OCI-LY1 (cell line): ENCODE measurements at regions not wholly inside any gene's neighbourhood (a gene's known extent, or its start where the extent isn't known, plus 50 kb on each side); places are given as distances from the start of the nearest gene placed in this dataset.

Experiments
- H2AFZ ChIP-seq: fragments of 200-600 bp; sonication (generic), shearing (Covaris generic); 2 replicates; pipeline ENCODE4 v1.6.0; 2014; ENCODE audit warnings: antibody characterized with exemption, mild to moderate bottlenecking, low read length
- H3F3A ChIP-seq: fragments of 200-600 bp; sonication (generic), shearing (Covaris generic); 2 replicates; pipeline ENCODE4 v1.6.0; 2014; ENCODE audit warnings: mild to moderate bottlenecking, antibody characterized with exemption, low read length, moderate library complexity; ENCODE audit not compliant: insufficient read depth
- H3K27ac ChIP-seq: fragments of 200-600 bp; sonication (generic); 2 replicates; pipeline ENCODE4 v1.5.1; 2014; ENCODE audit warnings: low read length, mixed run types, mild to moderate bottlenecking, low read depth; ENCODE audit not compliant: poor library complexity, severe bottlenecking
- H3K27me3 ChIP-seq: fragments of 200-600 bp; sonication (generic); 2 replicates; pipeline ENCODE4 v1.6.0; 2014; ENCODE audit warnings: antibody characterized with exemption, mild to moderate bottlenecking, low read length, moderate library complexity; ENCODE audit not compliant: insufficient read depth
- H3K36me3 ChIP-seq: fragments of 200-600 bp; sonication (generic); 2 replicates; pipeline ENCODE4 v1.6.1; 2014; ENCODE audit warnings: mild to moderate bottlenecking, antibody characterized with exemption, low read length, moderate library complexity, mixed read lengths; ENCODE audit not compliant: insufficient read depth
- H3K4me1 ChIP-seq: fragments of 200-600 bp; sonication (generic); 2 replicates; pipeline ENCODE4 v1.5.1; 2014; ENCODE audit warnings: mild to moderate bottlenecking, low read length, moderate library complexity; ENCODE audit not compliant: insufficient read depth, severe bottlenecking
- H3K4me2 ChIP-seq: fragments of 200-600 bp; sonication (generic), shearing (Covaris generic); 2 replicates; pipeline ENCODE4 v1.6.1; 2014; ENCODE audit warnings: low read length
- H3K4me3 ChIP-seq: fragments of 200-600 bp; sonication (generic); 2 replicates; pipeline ENCODE4 v1.5.1; 2014; ENCODE audit warnings: low read length, low read depth, mild to moderate bottlenecking, mixed read lengths; ENCODE audit not compliant: poor library complexity, severe bottlenecking
- H3K79me2 ChIP-seq: fragments of 200-600 bp; shearing (Covaris generic); 2 replicates; pipeline ENCODE4 v1.6.1; 2016; ENCODE audit warnings: mixed run types, low read length, mixed read lengths; ENCODE audit not compliant: insufficient read depth
- H3K9ac ChIP-seq: fragments of 200-600 bp; sonication (generic), shearing (Covaris generic); 2 replicates; pipeline ENCODE4 v1.6.1; 2014; ENCODE audit warnings: mild to moderate bottlenecking, low read length, mixed read lengths
- H3K9me2 ChIP-seq: fragments of 200-600 bp; sonication (generic), shearing (Covaris generic); 2 replicates; pipeline ENCODE4 v1.6.1; 2014; ENCODE audit warnings: low read depth, mild to moderate bottlenecking, low read length, mixed read lengths
- H3K9me3 ChIP-seq: fragments of 200-600 bp; shearing (Covaris generic); 2 replicates; pipeline ENCODE4 v1.6.1; 2014; ENCODE audit warnings: low read length, mixed read lengths
- H4K20me1 ChIP-seq: fragments of 200-600 bp; sonication (generic), shearing (Covaris generic); 2 replicates; pipeline ENCODE4 v1.6.0; 2016; ENCODE audit warnings: mild to moderate bottlenecking, low read length; ENCODE audit not compliant: insufficient read depth
- EZH2 ChIP-seq: fragments of 200-600 bp; sonication (generic), shearing (Covaris generic); IDR thresholded peaks from 2 replicates; pipeline ENCODE4 v1.8.0; 2017; ENCODE audit warnings: borderline replicate concordance, mixed run types, mild to moderate bottlenecking, antibody characterized with exemption, low read length, moderate library complexity, mixed read lengths
- TF ChIP-seq, protein P1 (sequence below): fragments of 200-600 bp; sonication (generic), shearing (Covaris generic); IDR thresholded peaks from 2 replicates; pipeline ENCODE4 v1.5.1; 2017; ENCODE audit warnings: mild to moderate bottlenecking, antibody characterized with exemption, low read length, moderate library complexity, mixed read lengths

- no peak overlapping the region for H2AFZ ChIP-seq
- H3F3A ChIP-seq, result no peaks in the 10 kb centered on the region
- H3K9me3 ChIP-seq, result no peaks in the 10 kb centered on the region
- no peaks in the 10 kb centered on the region for H3K36me3 ChIP-seq
- no peaks in the 10 kb centered on the region for H3K4me1 ChIP-seq
- H3K9ac ChIP-seq, result no peak overlapping the region
- H3K9me2 ChIP-seq, result no peaks in the 10 kb centered on the region
- H3K4me2 ChIP-seq, result no peak overlapping the region
- no peak overlapping the region for H3K27ac ChIP-seq
- TF ChIP-seq, protein P1, sequence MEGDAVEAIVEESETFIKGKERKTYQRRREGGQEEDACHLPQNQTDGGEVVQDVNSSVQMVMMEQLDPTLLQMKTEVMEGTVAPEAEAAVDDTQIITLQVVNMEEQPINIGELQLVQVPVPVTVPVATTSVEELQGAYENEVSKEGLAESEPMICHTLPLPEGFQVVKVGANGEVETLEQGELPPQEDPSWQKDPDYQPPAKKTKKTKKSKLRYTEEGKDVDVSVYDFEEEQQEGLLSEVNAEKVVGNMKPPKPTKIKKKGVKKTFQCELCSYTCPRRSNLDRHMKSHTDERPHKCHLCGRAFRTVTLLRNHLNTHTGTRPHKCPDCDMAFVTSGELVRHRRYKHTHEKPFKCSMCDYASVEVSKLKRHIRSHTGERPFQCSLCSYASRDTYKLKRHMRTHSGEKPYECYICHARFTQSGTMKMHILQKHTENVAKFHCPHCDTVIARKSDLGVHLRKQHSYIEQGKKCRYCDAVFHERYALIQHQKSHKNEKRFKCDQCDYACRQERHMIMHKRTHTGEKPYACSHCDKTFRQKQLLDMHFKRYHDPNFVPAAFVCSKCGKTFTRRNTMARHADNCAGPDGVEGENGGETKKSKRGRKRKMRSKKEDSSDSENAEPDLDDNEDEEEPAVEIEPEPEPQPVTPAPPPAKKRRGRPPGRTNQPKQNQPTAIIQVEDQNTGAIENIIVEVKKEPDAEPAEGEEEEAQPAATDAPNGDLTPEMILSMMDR, result no peak
- TF ChIP-seq EZH2, result no peak
- no peak overlapping the region for H3K4me3 ChIP-seq
- no peaks in the 10 kb centered on the region for H3K27me3 ChIP-seq
- no peaks in the 10 kb centered on the region for H4K20me1 ChIP-seq
- H3K79me2 ChIP-seq, result no peaks in the 10 kb centered on the region
Measured at GRCh38 chr3:1591327-1592028, 498.7 kb downstream of the CNTN6 start.

- Histone ChIP-seq H3K27me3 (no peaks in the 10 kb centered on the region), H3K4me3 (no peak overlapping the region), H3K79me2 (no peaks in the 10 kb centered on the region), H3K9me2 (no peaks in the 10 kb centered on the region), H3K4me2 (no peak overlapping the region), H3F3A (no peaks in the 10 kb centered on the region), H3K27ac (no peak overlapping the region), H3K4me1 (no peaks in the 10 kb centered on the region), H2AFZ (no peak overlapping the region), H3K9ac (no peak overlapping the region), H3K36me3 (no peaks in the 10 kb centered on the region), H3K9me3 (no peaks in the 10 kb centered on the region), H4K20me1 (no peaks in the 10 kb centered on the region)
- TF ChIP-seq, protein P1, result no peak
- no peak for TF ChIP-seq EZH2
Measured at GRCh38 chr3:1594940-1595339, 502.1 kb downstream of the CNTN6 start.

- Histone ChIP-seq H3F3A (no peaks in the 10 kb centered on the region), H3K79me2 (no peaks in the 10 kb centered on the region), H3K36me3 (no peaks in the 10 kb centered on the region), H3K4me3 (no peak overlapping the region), H3K4me2 (no peak overlapping the region), H3K9ac (no peak overlapping the region), H3K9me3 (no peaks in the 10 kb centered on the region), H3K27me3 (no peaks in the 10 kb centered on the region), H3K9me2 (no peaks in the 10 kb centered on the region), H3K27ac (no peak overlapping the region), H3K4me1 (no peaks in the 10 kb centered on the region), H2AFZ (no peak overlapping the region), H4K20me1 (no peaks in the 10 kb centered on the region)
- no peak for TF ChIP-seq EZH2
- TF ChIP-seq, protein P1, result no peak
Measured at GRCh38 chr3:1600206-1600605, 498.5 kb upstream of the CNTN4 start.
